ENCODE measurements at regions not wholly inside any gene's neighbourhood (a gene's known extent, or its start where the extent isn't known, plus 50 kb on each side); places are given as distances from the start of the nearest gene placed in this dataset.

DNA sequence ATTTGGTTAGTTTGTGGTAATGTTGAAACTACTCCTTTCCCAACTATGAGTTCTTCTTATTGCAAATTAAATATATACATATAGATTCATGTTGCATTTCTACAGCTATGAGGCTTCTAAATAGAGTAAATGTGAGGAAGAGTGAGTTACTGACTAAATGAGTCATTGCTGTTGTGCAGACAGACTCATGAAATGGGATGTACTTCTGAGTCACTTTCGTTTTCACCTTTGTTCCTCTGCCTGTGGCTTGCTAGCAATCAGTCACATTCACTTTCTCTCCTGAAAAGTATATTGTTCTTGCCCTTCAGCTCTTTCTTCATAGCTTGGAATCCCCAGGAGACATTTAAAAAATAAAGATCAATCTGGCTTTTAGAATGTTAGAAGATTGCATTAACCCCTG lies 295.5 kb upstream of the SMC2 start:
- no peak for DNase-seq (ENCODE audit: low spot score)
- no peak for ATAC-seq (ENCODE audit: insufficient number of reproducible peaks, low FRiP score, low read depth)
- no peaks in the 10 kb centered on the region for H3K36me3 ChIP-seq
- H3K27me3 ChIP-seq (replicated peaks; ENCODE audit: insufficient read depth) = no peaks in the 10 kb centered on the region
- H3K9me3 ChIP-seq = no peaks in the 10 kb centered on the region
- H3K27ac ChIP-seq = no peak overlapping the region
- no peaks in the 10 kb centered on the region for H3K4me1 ChIP-seq (ENCODE audit: control insufficient read depth in 1 of 2, low read depth in 2 of 2)
- TF ChIP-seq, protein P1, sequence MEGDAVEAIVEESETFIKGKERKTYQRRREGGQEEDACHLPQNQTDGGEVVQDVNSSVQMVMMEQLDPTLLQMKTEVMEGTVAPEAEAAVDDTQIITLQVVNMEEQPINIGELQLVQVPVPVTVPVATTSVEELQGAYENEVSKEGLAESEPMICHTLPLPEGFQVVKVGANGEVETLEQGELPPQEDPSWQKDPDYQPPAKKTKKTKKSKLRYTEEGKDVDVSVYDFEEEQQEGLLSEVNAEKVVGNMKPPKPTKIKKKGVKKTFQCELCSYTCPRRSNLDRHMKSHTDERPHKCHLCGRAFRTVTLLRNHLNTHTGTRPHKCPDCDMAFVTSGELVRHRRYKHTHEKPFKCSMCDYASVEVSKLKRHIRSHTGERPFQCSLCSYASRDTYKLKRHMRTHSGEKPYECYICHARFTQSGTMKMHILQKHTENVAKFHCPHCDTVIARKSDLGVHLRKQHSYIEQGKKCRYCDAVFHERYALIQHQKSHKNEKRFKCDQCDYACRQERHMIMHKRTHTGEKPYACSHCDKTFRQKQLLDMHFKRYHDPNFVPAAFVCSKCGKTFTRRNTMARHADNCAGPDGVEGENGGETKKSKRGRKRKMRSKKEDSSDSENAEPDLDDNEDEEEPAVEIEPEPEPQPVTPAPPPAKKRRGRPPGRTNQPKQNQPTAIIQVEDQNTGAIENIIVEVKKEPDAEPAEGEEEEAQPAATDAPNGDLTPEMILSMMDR (IDR thresholded peaks at IDR 0.05) = no peak
- H3K4me3 ChIP-seq = no peak overlapping the region

GRCh38 chr9:103799959-103800358 lies 294.1 kb upstream of the SMC2 start:
- Histone ChIP-seq H3K4me1 (ENCODE audit: control insufficient read depth in 1 of 2, low read depth in 2 of 2) (no peaks in the 10 kb centered on the region), H3K27ac (no peak overlapping the region), H3K27me3 (replicated peaks; ENCODE audit: insufficient read depth) (no peaks in the 10 kb centered on the region), H3K4me3 (no peak overlapping the region), H3K36me3 (no peaks in the 10 kb centered on the region), H3K9me3 (no peaks in the 10 kb centered on the region)
- DNase-seq (ENCODE audit: low spot score) = no peak
- TF ChIP-seq, protein P1 (IDR thresholded peaks at IDR 0.05) = no peak
- no peak for ATAC-seq (ENCODE audit: insufficient number of reproducible peaks, low FRiP score, low read depth)

GRCh38 chr9:103802068-103802467 lies 292.0 kb upstream of the SMC2 start:
- TF ChIP-seq, protein P1 (IDR thresholded peaks at IDR 0.05) = no peak
- ATAC-seq (ENCODE audit: insufficient number of reproducible peaks, low FRiP score, low read depth) = no peak
- no peak overlapping the region for H3K4me3 ChIP-seq

DNA sequence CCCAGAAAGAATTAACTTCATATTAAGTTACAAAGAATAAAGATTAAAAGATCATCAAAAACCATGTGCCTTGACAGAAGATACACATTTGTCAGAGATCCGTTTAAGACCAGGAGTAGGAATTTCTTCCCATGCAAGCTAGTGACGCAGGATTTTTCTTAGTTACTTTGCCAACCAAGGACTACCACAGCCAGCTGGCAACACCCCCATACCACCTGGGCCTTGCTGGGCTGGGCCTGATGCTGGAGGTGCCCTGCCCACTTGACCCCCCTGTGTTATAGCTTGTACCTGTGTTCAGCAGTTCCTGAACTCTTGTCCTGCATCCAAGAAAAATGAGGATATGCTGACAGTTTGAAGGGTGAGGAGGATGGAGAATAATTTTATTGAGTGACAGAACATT lies 290.9 kb upstream of the SMC2 start:
- Histone ChIP-seq H3K27me3 (replicated peaks; ENCODE audit: insufficient read depth) (no peaks in the 10 kb centered on the region), H3K4me3 (no peak overlapping the region), H3K27ac (no peak overlapping the region), H3K9me3 (no peaks in the 10 kb centered on the region), H3K36me3 (no peaks in the 10 kb centered on the region), H3K4me1 (ENCODE audit: control insufficient read depth in 1 of 2, low read depth in 2 of 2) (no peaks in the 10 kb centered on the region)
- no peak for DNase-seq (ENCODE audit: low spot score)
- ATAC-seq (ENCODE audit: insufficient number of reproducible peaks, low FRiP score, low read depth) = no peak
- TF ChIP-seq, protein P1 (IDR thresholded peaks at IDR 0.05) = no peak

More at GRCh38 chr9:103802068-103802467, 292.0 kb upstream of the SMC2 start:
- H3K9me3 ChIP-seq = no peaks in the 10 kb centered on the region
- H3K4me1 ChIP-seq (ENCODE audit: control insufficient read depth in 1 of 2, low read depth in 2 of 2) = no peaks in the 10 kb centered on the region
- H3K27me3 ChIP-seq (replicated peaks; ENCODE audit: insufficient read depth) = no peaks in the 10 kb centered on the region
- no peak overlapping the region for H3K27ac ChIP-seq
- no peak for DNase-seq (ENCODE audit: low spot score)
- H3K36me3 ChIP-seq = no peaks in the 10 kb centered on the region

DNA sequence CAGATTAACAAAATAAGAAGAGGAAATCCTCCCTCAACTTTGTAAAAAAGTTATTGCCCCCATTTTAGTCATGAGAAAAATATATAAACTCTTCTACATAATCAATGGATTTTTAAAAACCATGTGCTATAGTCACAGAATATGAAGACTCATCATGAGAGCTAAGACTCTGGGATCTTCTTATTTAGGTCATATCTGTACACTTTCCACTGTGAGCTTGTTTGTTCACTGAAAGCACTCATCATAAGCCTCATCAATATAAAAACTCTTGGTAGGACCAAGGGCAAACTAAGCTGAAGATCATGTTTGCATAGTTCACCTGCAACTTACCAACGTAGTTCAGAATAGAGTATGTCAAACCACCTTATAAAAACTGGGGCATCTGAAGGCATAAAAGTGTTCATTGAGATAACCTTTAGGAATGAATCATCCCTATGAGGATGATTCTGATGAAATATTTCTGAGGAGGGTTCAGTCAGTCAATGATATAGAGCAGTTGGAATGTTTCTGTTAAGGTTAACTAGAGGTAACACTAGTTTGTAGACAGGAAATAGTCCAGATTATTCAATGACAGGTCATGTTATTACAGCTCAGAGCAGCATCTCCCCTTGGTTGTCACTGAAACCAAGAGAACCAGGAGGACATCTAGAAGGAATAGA lies 289.9 kb upstream of the SMC2 start:
- Histone ChIP-seq H3K9me3 (no peaks in the 10 kb centered on the region), H3K4me3 (no peak overlapping the region), H3K27ac (no peak overlapping the region), H3K4me1 (ENCODE audit: control insufficient read depth in 1 of 2, low read depth in 2 of 2) (no peaks in the 10 kb centered on the region), H3K27me3 (replicated peaks; ENCODE audit: insufficient read depth) (no peaks in the 10 kb centered on the region), H3K36me3 (no peaks in the 10 kb centered on the region)
- TF ChIP-seq, protein P1 (IDR thresholded peaks at IDR 0.05) = no peak
- DNase-seq (ENCODE audit: low spot score) (no peak), ATAC-seq (ENCODE audit: insufficient number of reproducible peaks, low FRiP score, low read depth) (no peak)

Measured in thoracic aorta (tissue), 2 donors.